Kidney epithelial cell (primary cell): ENCODE measurements at regions not wholly inside any gene's neighbourhood (a gene's known extent, or its start where the extent isn't known, plus 50 kb on each side); places are given as distances from the start of the nearest gene placed in this dataset.

ENCODE experiments used
- DNase-seq: peaks from one replicate; pipeline ENCODE4 v3.0.0-alpha.2; 2010; ENCODE audit warnings: low read depth
- H3K27me3 ChIP-seq: 2 replicates; pipeline ENCODE4 v1.6.0; 2011; ENCODE audit warnings: low read length; ENCODE audit not compliant: control insufficient read depth, insufficient read depth
- H3K36me3 ChIP-seq: 2 replicates; pipeline ENCODE4 v1.5.1; 2011; ENCODE audit warnings: low read length; ENCODE audit not compliant: control insufficient read depth, insufficient read depth
- H3K4me3 ChIP-seq: 2 replicates; pipeline ENCODE4 v1.5.1; 2011; ENCODE audit warnings: low read depth, mild to moderate bottlenecking, control low read depth, low read length
- CTCF ChIP-seq: IDR thresholded peaks from 2 replicates; pipeline ENCODE4 v1.5.1; 2011; ENCODE audit warnings: mild to moderate bottlenecking, moderate library complexity, low read length, control low read depth, inconsistent platforms; ENCODE audit not compliant: insufficient read depth, poor library complexity, severe bottlenecking

- TF ChIP-seq CTCF = no peak
Observed at GRCh38 chr4:160235285-160235684, 1132.4 kb downstream of the RAPGEF2 start.

GRCh38 chr4:160235771-160236170, 1132.9 kb downstream of the RAPGEF2 start:
- Histone ChIP-seq H3K36me3 (no peaks in the 10 kb centered on the region), H3K27me3 (no peaks in the 10 kb centered on the region), H3K4me3 (no peak overlapping the region)
- no peak for DNase-seq
- no peak for TF ChIP-seq CTCF

More at GRCh38 chr4:160235285-160235684, 1132.4 kb downstream of the RAPGEF2 start:
- H3K4me3 ChIP-seq = no peak overlapping the region
- no peaks in the 10 kb centered on the region for H3K27me3 ChIP-seq
- no peak for DNase-seq
- H3K36me3 ChIP-seq = no peaks in the 10 kb centered on the region

- no peak for TF ChIP-seq CTCF
- H3K36me3 ChIP-seq = no peaks in the 10 kb centered on the region
- H3K27me3 ChIP-seq = no peaks in the 10 kb centered on the region
- DNase-seq = no peak
- no peak overlapping the region for H3K4me3 ChIP-seq
Observed at GRCh38 chr4:160238790-160239189, 1135.9 kb downstream of the RAPGEF2 start.

GRCh38 chr4:160247091-160247656, 1144.3 kb downstream of the RAPGEF2 start:
- no peak for DNase-seq
- Histone ChIP-seq H3K4me3 (no peak overlapping the region), H3K36me3 (no peaks in the 10 kb centered on the region), H3K27me3 (no peaks in the 10 kb centered on the region)
- TF ChIP-seq CTCF = no peak

GRCh38 chr4:160251522-160252170, 1148.8 kb downstream of the RAPGEF2 start:
- no peak for DNase-seq
- no peak for TF ChIP-seq CTCF

GRCh38 chr4:160257318-160257717, 1154.4 kb downstream of the RAPGEF2 start:
- DNase-seq = no peak

More at GRCh38 chr4:160251522-160252170, 1148.8 kb downstream of the RAPGEF2 start:
- no peaks in the 10 kb centered on the region for H3K36me3 ChIP-seq
- no peak overlapping the region for H3K4me3 ChIP-seq
- no peaks in the 10 kb centered on the region for H3K27me3 ChIP-seq

More at GRCh38 chr4:160257318-160257717, 1154.4 kb downstream of the RAPGEF2 start:
- Histone ChIP-seq H3K4me3 (no peak overlapping the region), H3K36me3 (no peaks in the 10 kb centered on the region), H3K27me3 (no peaks in the 10 kb centered on the region)
- no peak for TF ChIP-seq CTCF
